ENCODE measurements at regions not wholly inside any gene's neighbourhood (a gene's known extent, or its start where the extent isn't known, plus 50 kb on each side); places are given as distances from the start of the nearest gene placed in this dataset.

DNA sequence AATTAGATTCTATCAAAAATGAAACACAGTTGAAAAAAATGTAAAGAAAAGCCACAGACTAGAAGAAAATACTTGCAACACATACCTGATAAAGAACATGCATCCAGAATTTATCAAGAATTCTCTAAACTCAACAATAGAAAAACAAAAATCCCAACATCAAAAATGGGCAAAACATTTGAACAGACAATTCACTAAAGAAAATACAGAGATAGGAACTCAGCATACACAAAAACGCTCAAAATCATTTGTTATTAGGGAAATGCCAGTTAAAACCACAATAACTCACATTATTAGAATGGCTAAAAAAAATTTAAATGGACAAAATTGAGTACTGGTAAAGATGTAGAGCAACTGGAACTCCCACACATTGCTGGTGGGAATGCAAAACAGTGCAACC is 311.0 kb upstream of the PRDM1 start (continued):
- TF ChIP-seq, protein P1, sequence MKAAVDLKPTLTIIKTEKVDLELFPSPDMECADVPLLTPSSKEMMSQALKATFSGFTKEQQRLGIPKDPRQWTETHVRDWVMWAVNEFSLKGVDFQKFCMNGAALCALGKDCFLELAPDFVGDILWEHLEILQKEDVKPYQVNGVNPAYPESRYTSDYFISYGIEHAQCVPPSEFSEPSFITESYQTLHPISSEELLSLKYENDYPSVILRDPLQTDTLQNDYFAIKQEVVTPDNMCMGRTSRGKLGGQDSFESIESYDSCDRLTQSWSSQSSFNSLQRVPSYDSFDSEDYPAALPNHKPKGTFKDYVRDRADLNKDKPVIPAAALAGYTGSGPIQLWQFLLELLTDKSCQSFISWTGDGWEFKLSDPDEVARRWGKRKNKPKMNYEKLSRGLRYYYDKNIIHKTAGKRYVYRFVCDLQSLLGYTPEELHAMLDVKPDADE (IDR thresholded peaks at IDR 0.05): no peak
- TF ChIP-seq, protein P2, sequence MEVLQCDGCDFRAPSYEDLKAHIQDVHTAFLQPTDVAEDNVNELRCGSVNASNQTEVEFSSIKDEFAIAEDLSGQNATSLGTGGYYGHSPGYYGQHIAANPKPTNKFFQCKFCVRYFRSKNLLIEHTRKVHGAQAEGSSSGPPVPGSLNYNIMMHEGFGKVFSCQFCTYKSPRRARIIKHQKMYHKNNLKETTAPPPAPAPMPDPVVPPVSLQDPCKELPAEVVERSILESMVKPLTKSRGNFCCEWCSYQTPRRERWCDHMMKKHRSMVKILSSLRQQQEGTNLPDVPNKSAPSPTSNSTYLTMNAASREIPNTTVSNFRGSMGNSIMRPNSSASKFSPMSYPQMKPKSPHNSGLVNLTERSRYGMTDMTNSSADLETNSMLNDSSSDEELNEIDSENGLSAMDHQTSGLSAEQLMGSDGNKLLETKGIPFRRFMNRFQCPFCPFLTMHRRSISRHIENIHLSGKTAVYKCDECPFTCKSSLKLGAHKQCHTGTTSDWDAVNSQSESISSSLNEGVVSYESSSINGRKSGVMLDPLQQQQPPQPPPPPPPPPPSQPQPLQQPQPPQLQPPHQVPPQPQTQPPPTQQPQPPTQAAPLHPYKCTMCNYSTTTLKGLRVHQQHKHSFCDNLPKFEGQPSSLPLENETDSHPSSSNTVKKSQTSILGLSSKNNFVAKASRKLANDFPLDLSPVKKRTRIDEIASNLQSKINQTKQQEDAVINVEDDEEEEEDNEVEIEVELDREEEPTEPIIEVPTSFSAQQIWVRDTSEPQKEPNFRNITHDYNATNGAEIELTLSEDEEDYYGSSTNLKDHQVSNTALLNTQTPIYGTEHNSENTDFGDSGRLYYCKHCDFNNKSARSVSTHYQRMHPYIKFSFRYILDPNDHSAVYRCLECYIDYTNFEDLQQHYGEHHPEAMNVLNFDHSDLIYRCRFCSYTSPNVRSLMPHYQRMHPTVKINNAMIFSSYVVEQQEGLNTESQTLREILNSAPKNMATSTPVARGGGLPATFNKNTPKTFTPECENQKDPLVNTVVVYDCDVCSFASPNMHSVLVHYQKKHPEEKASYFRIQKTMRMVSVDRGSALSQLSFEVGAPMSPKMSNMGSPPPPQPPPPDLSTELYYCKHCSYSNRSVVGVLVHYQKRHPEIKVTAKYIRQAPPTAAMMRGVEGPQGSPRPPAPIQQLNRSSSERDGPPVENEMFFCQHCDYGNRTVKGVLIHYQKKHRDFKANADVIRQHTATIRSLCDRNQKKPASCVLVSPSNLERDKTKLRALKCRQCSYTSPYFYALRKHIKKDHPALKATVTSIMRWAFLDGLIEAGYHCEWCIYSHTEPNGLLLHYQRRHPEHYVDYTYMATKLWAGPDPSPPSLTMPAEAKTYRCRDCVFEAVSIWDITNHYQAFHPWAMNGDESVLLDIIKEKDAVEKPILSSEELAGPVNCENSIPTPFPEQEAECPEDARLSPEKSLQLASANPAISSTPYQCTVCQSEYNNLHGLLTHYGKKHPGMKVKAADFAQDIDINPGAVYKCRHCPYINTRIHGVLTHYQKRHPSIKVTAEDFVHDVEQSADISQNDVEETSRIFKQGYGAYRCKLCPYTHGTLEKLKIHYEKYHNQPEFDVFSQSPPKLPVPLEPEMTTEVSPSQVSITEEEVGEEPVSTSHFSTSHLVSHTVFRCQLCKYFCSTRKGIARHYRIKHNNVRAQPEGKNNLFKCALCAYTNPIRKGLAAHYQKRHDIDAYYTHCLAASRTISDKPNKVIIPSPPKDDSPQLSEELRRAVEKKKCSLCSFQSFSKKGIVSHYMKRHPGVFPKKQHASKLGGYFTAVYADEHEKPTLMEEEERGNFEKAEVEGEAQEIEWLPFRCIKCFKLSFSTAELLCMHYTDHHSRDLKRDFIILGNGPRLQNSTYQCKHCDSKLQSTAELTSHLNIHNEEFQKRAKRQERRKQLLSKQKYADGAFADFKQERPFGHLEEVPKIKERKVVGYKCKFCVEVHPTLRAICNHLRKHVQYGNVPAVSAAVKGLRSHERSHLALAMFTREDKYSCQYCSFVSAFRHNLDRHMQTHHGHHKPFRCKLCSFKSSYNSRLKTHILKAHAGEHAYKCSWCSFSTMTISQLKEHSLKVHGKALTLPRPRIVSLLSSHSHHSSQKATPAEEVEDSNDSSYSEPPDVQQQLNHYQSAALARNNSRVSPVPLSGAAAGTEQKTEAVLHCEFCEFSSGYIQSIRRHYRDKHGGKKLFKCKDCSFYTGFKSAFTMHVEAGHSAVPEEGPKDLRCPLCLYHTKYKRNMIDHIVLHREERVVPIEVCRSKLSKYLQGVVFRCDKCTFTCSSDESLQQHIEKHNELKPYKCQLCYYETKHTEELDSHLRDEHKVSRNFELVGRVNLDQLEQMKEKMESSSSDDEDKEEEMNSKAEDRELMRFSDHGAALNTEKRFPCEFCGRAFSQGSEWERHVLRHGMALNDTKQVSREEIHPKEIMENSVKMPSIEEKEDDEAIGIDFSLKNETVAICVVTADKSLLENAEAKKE (CRISPR knock-in tag; IDR thresholded peaks at IDR 0.05): no peak
- TF ChIP-seq ZNF114 (CRISPR knock-in tag; IDR thresholded peaks at IDR 0.05): no peak

DNA sequence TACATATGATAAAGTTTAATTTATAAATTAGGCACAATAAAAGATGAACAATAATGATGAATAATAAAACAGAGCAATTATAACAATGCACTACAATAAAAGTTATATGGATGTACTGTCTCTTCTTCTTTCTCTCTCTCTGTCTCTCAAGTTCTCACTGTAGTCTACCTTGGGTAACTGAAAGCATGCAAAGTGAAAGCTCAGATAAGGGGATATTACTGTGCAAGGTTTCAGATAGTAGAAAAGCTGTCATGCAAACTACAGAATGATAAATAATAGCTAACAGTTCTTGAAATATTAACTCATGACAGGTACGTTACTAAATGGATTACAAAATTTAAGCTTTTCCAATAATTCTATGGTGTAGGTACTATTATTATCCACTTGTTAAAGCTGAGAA is 311.9 kb upstream of the PRDM1 start:
- Histone ChIP-seq H3K4me2 (no peak overlapping the region), H3K36me3 (ENCODE audit: insufficient read depth) (no peaks in the 10 kb centered on the region), H3K9me2 (ENCODE audit: insufficient read depth) (peaks cover 7% of the 10 kb centered on the region; the same call in 1 of the 2 replicates), H3K79me2 (replicated peaks; ENCODE audit: insufficient read depth) (no peaks in the 10 kb centered on the region), H2AFZ (no peak overlapping the region), H4K20me1 (replicated peaks; ENCODE audit: insufficient read depth) (no peaks in the 10 kb centered on the region), H3F3A (replicated peaks; ENCODE audit: low read depth) (no peaks in the 10 kb centered on the region), H3K4me3 (no peak overlapping the region), H3K27ac (ENCODE audit: low read depth) (no peak overlapping the region), H3K27me3 (ENCODE audit: insufficient read depth) (no peaks in the 10 kb centered on the region), H3K4me1 (ENCODE audit: insufficient read depth) (no peaks in the 10 kb centered on the region)
- no peak for ATAC-seq
- no peak for DNase-seq (ENCODE audit: low spot score)
- Mint-ChIP-seq H3K27me3 (ENCODE audit: insufficient read depth, low read depth, poor library complexity) (no peaks in the 10 kb centered on the region), H3K36me3 (ENCODE audit: low read depth) (peaks cover 11% of the 10 kb centered on the region; the same call in 1 of the 3 replicates), H3K27ac (no peak overlapping the region), H3K4me1 (no peaks in the 10 kb centered on the region), H3K4me3 (no peak overlapping the region), H3K9me3 (peaks cover 16% of the 10 kb centered on the region)
- TF ChIP-seq STAT1 (IDR thresholded peaks at IDR 0.05; ENCODE audit: unreplicated experiment) (no peak), EZH2 (IDR thresholded peaks at IDR 0.05; ENCODE audit: low read depth, unreplicated experiment) (no peak), POLR2AphosphoS5 (IDR thresholded peaks at IDR 0.05; ENCODE audit: low read depth) (no peak), ZNF114 (CRISPR knock-in tag; IDR thresholded peaks at IDR 0.05) (no peak), EZH2phosphoT487 (IDR thresholded peaks at IDR 0.05; ENCODE audit: unreplicated experiment) (no peak), NANOG (IDR thresholded peaks at IDR 0.05; ENCODE audit: borderline replicate concordance) (no peak), CREB1 (CRISPR knock-in tag; IDR thresholded peaks at IDR 0.05; ENCODE audit: low read depth) (no peak), JUNB (IDR thresholded peaks at IDR 0.05; ENCODE audit: unreplicated experiment) (no peak)
- TF ChIP-seq, protein P3, sequence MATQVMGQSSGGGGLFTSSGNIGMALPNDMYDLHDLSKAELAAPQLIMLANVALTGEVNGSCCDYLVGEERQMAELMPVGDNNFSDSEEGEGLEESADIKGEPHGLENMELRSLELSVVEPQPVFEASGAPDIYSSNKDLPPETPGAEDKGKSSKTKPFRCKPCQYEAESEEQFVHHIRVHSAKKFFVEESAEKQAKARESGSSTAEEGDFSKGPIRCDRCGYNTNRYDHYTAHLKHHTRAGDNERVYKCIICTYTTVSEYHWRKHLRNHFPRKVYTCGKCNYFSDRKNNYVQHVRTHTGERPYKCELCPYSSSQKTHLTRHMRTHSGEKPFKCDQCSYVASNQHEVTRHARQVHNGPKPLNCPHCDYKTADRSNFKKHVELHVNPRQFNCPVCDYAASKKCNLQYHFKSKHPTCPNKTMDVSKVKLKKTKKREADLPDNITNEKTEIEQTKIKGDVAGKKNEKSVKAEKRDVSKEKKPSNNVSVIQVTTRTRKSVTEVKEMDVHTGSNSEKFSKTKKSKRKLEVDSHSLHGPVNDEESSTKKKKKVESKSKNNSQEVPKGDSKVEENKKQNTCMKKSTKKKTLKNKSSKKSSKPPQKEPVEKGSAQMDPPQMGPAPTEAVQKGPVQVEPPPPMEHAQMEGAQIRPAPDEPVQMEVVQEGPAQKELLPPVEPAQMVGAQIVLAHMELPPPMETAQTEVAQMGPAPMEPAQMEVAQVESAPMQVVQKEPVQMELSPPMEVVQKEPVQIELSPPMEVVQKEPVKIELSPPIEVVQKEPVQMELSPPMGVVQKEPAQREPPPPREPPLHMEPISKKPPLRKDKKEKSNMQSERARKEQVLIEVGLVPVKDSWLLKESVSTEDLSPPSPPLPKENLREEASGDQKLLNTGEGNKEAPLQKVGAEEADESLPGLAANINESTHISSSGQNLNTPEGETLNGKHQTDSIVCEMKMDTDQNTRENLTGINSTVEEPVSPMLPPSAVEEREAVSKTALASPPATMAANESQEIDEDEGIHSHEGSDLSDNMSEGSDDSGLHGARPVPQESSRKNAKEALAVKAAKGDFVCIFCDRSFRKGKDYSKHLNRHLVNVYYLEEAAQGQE (IDR thresholded peaks at IDR 0.05; ENCODE audit: unreplicated experiment): no peak
- TF ChIP-seq, protein P4, sequence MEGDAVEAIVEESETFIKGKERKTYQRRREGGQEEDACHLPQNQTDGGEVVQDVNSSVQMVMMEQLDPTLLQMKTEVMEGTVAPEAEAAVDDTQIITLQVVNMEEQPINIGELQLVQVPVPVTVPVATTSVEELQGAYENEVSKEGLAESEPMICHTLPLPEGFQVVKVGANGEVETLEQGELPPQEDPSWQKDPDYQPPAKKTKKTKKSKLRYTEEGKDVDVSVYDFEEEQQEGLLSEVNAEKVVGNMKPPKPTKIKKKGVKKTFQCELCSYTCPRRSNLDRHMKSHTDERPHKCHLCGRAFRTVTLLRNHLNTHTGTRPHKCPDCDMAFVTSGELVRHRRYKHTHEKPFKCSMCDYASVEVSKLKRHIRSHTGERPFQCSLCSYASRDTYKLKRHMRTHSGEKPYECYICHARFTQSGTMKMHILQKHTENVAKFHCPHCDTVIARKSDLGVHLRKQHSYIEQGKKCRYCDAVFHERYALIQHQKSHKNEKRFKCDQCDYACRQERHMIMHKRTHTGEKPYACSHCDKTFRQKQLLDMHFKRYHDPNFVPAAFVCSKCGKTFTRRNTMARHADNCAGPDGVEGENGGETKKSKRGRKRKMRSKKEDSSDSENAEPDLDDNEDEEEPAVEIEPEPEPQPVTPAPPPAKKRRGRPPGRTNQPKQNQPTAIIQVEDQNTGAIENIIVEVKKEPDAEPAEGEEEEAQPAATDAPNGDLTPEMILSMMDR (conservative IDR thresholded peaks at IDR 0.05; ENCODE audit: low read depth in 2 of 2): no peak
